Psoas muscle (tissue), 7 donors: ENCODE measurements at regions not wholly inside any gene's neighbourhood (a gene's known extent, or its start where the extent isn't known, plus 50 kb on each side); places are given as distances from the start of the nearest gene placed in this dataset.

Source experiments
- ATAC-seq, 4 donors: fragments of 200-7000 bp; cut with Tn5 transposase; one replicate each; pipeline ENCODE4 v1.9.1; 2020; ENCODE audit warnings: moderate library complexity in 3 of 4, mild to moderate bottlenecking in 2 of 4
- DNase-seq, 2 donors: peaks; one replicate each; pipeline ENCODE4 v3.0.0-alpha.2; 2020
- H3K27ac ChIP-seq: fragments of 200-600 bp; one replicate; pipeline ENCODE4 v1.8.0; 2022
- H3K27me3 ChIP-seq, 3 donors: fragments of 200-600 bp in 1 of 3; one replicate each; pipeline versions ENCODE4 v1.6.1 to v1.8.0; 2013 to 2022; ENCODE audit warnings: low read length in 2 of 3, mild to moderate bottlenecking in 2 of 3, moderate library complexity in 1 of 3; ENCODE audit not compliant: insufficient read depth in 3 of 3
- H3K36me3 ChIP-seq, 2 donors: fragments of 200-600 bp in 1 of 2; one replicate each; pipeline versions ENCODE4 v1.6.1 to v1.8.0; 2013 to 2022; ENCODE audit warnings: low read depth in 1 of 2, mild to moderate bottlenecking in 1 of 2, moderate library complexity in 1 of 2; ENCODE audit not compliant: insufficient read depth in 1 of 2
- H3K4me1 ChIP-seq: fragments of 200-600 bp; one replicate; pipeline ENCODE4 v1.8.0; 2022
- H3K4me3 ChIP-seq: fragments of 200-600 bp; one replicate; pipeline ENCODE4 v1.8.0; 2022; ENCODE audit warnings: mild to moderate bottlenecking
- H3K9me3 ChIP-seq: fragments of 200-600 bp; one replicate; pipeline ENCODE4 v1.8.0; 2022
- CTCF ChIP-seq: fragments of 200-600 bp; IDR thresholded peaks from one replicate; pipeline ENCODE4 v1.8.0; 2022; ENCODE audit warnings: antibody characterized with exemption
- WGBS, 3 donors: extraction: QIAGEN DNeasy Blood & Tissue Kit; methylation state at CpG; one replicate each; pipeline versions ENCODE4 v1.1.6 to v1.1.7; 2013; 5-methylcytosine and 5-hydroxymethylcytosine counted together
- intact Hi-C, 2 donors: fragments of 100-400 bp; cut with DNase I; formaldehyde crosslinking; loops; one replicate each; pipeline versions ENCODE4 v1.11.0 to v1.14.2; 2022
- donor health status: healthy with polysubstance abuse.
- donor health status: DM: no; HTN: no; CAD: no; lungs with moderate emphysema.
- donor health status: Bipolar disorder and iron deficiency.
- donor health status: healthy.
- donor health status: DM: yes; HTN: yes; CAD: no.
- donor health status: DM: no; HTN: no; CAD: no.
- donor health status: DM: yes; HTN: yes; CAD: no.

GRCh38 chr10:36220151-36220550 is 578.1 kb upstream of the FZD8 start:
- Histone ChIP-seq H3K36me3 (no peaks in the 10 kb centered on the region), H3K4me1 (no peaks in the 10 kb centered on the region), H3K4me3 (no peak overlapping the region), H3K9me3 (no peaks in the 10 kb centered on the region), H3K27ac (no peak overlapping the region), H3K27me3 (no peaks in the 10 kb centered on the region)
- WGBS, 3 donors, result 58 to 75% (median 66%) methylated on average over 1 of the region's 1 CpG
- intact Hi-C loops, result no loop called here
- no peak for DNase-seq
- TF ChIP-seq CTCF, result no peak
- ATAC-seq, result no peak

GRCh38 chr10:36211856-36212255 is 569.8 kb upstream of the FZD8 start:
- WGBS, 3 donors, result 93 to 95% (median 94%) methylated on average over 2 of the region's 2 CpGs
- H3K9me3 ChIP-seq, result no peaks in the 10 kb centered on the region
- no peak for TF ChIP-seq CTCF
- H3K4me3 ChIP-seq, result no peak overlapping the region
- no peaks in the 10 kb centered on the region for H3K27me3 ChIP-seq
- ATAC-seq (no peak), DNase-seq (no peak)
- no peak overlapping the region for H3K27ac ChIP-seq
- no peaks in the 10 kb centered on the region for H3K36me3 ChIP-seq
- intact Hi-C loops, result no loop called here
- no peaks in the 10 kb centered on the region for H3K4me1 ChIP-seq

GRCh38 chr10:36209480-36209879 is 567.4 kb upstream of the FZD8 start:
- Histone ChIP-seq H3K4me3 (no peak overlapping the region), H3K9me3 (no peaks in the 10 kb centered on the region), H3K27me3 (no peaks in the 10 kb centered on the region), H3K27ac (no peak overlapping the region), H3K36me3 (no peaks in the 10 kb centered on the region), H3K4me1 (no peaks in the 10 kb centered on the region)
- no peak for DNase-seq
- 88 to 90% (median 88%) methylated on average over 5 of the region's 5 CpGs for WGBS, 3 donors
- TF ChIP-seq CTCF, result no peak
- intact Hi-C loops, result no loop called here
- ATAC-seq, result no peak

GRCh38 chr10:36202881-36203280 is 560.8 kb upstream of the FZD8 start:
- no peak for TF ChIP-seq CTCF

GRCh38 chr10:36200577-36200976 is 558.5 kb upstream of the FZD8 start:
- Histone ChIP-seq H3K4me3 (no peak overlapping the region), H3K27ac (no peak overlapping the region), H3K9me3 (no peaks in the 10 kb centered on the region), H3K36me3 (no peaks in the 10 kb centered on the region), H3K4me1 (no peaks in the 10 kb centered on the region), H3K27me3 (no peaks in the 10 kb centered on the region)
- no peak for TF ChIP-seq CTCF
- ATAC-seq (no peak), DNase-seq (no peak)
- 54 to 55% (median 55%) methylated on average over 5 of the region's 5 CpGs for WGBS, 3 donors
- intact Hi-C loops, result no loop called here

More at GRCh38 chr10:36202881-36203280, 560.8 kb upstream of the FZD8 start:
- Histone ChIP-seq H3K36me3 (no peaks in the 10 kb centered on the region), H3K9me3 (no peaks in the 10 kb centered on the region), H3K4me3 (no peak overlapping the region), H3K27ac (no peak overlapping the region), H3K4me1 (no peaks in the 10 kb centered on the region), H3K27me3 (no peaks in the 10 kb centered on the region)
- intact Hi-C loops, result no loop called here
- no peak for DNase-seq
- ATAC-seq, result no peak
- 6 to 18% (median 16%) methylated on average over 1 of the region's 1 CpG for WGBS, 3 donors
